ENCODE measurements at regions not wholly inside any gene's neighbourhood (a gene's known extent, or its start where the extent isn't known, plus 50 kb on each side); places are given as distances from the start of the nearest gene placed in this dataset.

DNA sequence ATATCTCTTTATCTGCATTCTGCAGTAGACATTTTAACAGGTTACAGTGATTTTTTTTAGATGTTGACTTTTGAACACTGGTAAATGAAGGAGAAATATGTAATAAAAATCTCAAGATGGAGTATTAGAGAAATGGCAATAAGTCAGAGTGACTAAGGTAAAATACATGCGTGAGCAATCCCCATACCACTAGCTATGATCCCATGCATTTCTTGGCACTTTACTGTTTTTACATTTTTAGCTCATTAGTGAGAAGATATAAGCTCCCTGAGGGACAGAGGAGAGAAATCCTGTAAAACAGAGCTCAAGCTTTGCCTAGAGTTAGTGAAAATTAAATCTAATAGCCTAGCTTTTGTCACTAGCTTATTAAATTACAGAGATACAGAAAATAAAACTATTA is 181.9 kb upstream of the TRPM3 start:
- TF ChIP-seq, protein P1, sequence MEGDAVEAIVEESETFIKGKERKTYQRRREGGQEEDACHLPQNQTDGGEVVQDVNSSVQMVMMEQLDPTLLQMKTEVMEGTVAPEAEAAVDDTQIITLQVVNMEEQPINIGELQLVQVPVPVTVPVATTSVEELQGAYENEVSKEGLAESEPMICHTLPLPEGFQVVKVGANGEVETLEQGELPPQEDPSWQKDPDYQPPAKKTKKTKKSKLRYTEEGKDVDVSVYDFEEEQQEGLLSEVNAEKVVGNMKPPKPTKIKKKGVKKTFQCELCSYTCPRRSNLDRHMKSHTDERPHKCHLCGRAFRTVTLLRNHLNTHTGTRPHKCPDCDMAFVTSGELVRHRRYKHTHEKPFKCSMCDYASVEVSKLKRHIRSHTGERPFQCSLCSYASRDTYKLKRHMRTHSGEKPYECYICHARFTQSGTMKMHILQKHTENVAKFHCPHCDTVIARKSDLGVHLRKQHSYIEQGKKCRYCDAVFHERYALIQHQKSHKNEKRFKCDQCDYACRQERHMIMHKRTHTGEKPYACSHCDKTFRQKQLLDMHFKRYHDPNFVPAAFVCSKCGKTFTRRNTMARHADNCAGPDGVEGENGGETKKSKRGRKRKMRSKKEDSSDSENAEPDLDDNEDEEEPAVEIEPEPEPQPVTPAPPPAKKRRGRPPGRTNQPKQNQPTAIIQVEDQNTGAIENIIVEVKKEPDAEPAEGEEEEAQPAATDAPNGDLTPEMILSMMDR (IDR thresholded peaks at IDR 0.05): no peak
- TF ChIP-seq POLR2AphosphoS5 (IDR thresholded peaks at IDR 0.05) (no peak), POLR2A (IDR thresholded peaks at IDR 0.05) (no peak), EP300 (IDR thresholded peaks at IDR 0.05) (no peak)

Measured in sigmoid colon (tissue), 4 donors.